ENCODE measurements at regions not wholly inside any gene's neighbourhood (a gene's known extent, or its start where the extent isn't known, plus 50 kb on each side); places are given as distances from the start of the nearest gene placed in this dataset.
"Not testable (repeated sequence)": the region's sequence is repeated elsewhere in the genome, so short reads cannot be mapped to it uniquely, and the experiment has no call there.

DNA sequence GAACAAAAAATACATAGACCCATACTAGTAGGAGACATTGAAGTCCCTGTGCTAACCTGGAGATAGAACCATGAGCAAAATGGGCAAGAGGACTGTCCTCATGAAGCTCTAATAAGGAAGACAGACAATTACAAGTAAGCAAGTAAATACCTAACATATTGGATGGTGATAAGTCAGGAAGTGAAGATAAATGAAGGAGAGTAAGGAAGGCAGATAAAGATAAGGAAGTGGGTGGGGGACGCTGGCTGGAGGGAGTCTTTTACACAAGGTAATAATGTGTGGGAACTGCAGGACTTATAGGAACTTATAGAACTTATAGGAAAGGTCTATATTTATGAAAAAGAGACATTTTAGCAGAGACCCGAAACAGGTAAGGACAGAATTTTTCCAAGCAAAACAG is 148.9 kb upstream of the ABI3BP start:
- Histone ChIP-seq H3K36me3 (ENCODE audit: control insufficient read depth in 4 of 4, insufficient read depth in 4 of 4, low read length in 3 of 4) (no peaks in the 10 kb centered on the region), H3K4me1 (ENCODE audit: control extremely low read depth in 1 of 4, control insufficient read depth in 4 of 4, insufficient read depth in 4 of 4, low read length in 3 of 4) (no peaks in the 10 kb centered on the region), H3K9me3 (ENCODE audit: control extremely low read depth in 1 of 5, control insufficient read depth in 4 of 5, insufficient read depth in 2 of 5, low read depth in 1 of 5, low read length in 4 of 5) (no peaks in the 10 kb centered on the region), H3K27me3 (replicated peaks in 2 of 5; ENCODE audit: control insufficient read depth in 4 of 5, insufficient read depth in 5 of 5, low read length in 4 of 5) (no peaks in the 10 kb centered on the region), H3K4me3 (ENCODE audit: control insufficient read depth in 1 of 7, extremely low read depth in 1 of 7, insufficient read depth in 4 of 7, low read depth in 2 of 7, low read length in 6 of 7) (no peak overlapping the region), H3K27ac (ENCODE audit: insufficient read depth in 1 of 2, low read depth in 1 of 2, low read length in 2 of 2, poor library complexity in 1 of 2, severe bottlenecking in 2 of 2) (no peak overlapping the region)
- WGBS (ENCODE audit: insufficient coverage): 88% methylated on average over 1 of the region's 2 CpGs
- ChIA-PET POLR2A (no interaction called here), CTCF (no interaction called here)
- no peak for DNase-seq

DNA sequence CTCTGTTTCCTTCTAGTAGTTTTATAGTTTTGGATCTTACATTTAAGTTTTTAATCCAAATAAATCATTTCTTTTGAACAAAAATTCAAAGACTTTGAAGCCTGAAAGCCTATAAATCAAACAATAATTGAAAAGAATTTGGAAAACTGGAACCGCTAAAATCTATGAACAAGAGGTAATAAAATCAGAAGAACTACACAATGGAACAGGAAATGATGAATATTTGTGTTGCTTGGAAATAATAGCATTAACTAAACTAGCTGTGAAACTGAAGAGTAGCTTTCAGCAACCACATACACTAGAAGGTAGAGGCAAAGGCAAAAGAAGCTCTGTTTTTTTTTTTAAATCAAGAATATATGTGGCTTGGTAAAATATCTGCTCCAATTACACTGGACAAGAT is 147.9 kb upstream of the ABI3BP start:
- no peaks in the 10 kb centered on the region for H3K4me1 ChIP-seq (ENCODE audit: control extremely low read depth in 1 of 4, control insufficient read depth in 4 of 4, insufficient read depth in 4 of 4, low read length in 3 of 4)
- 100% methylated on average over 1 of the region's 1 CpG for WGBS (ENCODE audit: insufficient coverage)
- H3K27ac ChIP-seq (ENCODE audit: insufficient read depth in 1 of 2, low read depth in 1 of 2, low read length in 2 of 2, poor library complexity in 1 of 2, severe bottlenecking in 2 of 2): no peak overlapping the region
- ChIA-PET POLR2A (interaction anchor here (0.6 kb wide), 1 partner anchor 73 kb away, joined by 4 read pairs; no protein-coding TSS in a partner anchor), CTCF (no interaction called here)
- no peak overlapping the region for H3K4me3 ChIP-seq (ENCODE audit: control insufficient read depth in 1 of 7, extremely low read depth in 1 of 7, insufficient read depth in 4 of 7, low read depth in 2 of 7, low read length in 6 of 7)
- no peaks in the 10 kb centered on the region for H3K36me3 ChIP-seq (ENCODE audit: control insufficient read depth in 4 of 4, insufficient read depth in 4 of 4, low read length in 3 of 4)
- H3K27me3 ChIP-seq (replicated peaks in 2 of 5; ENCODE audit: control insufficient read depth in 4 of 5, insufficient read depth in 5 of 5, low read length in 4 of 5): no peaks in the 10 kb centered on the region
- H3K9me3 ChIP-seq (ENCODE audit: control extremely low read depth in 1 of 5, control insufficient read depth in 4 of 5, insufficient read depth in 2 of 5, low read depth in 1 of 5, low read length in 4 of 5): no peaks in the 10 kb centered on the region
- DNase-seq: no peak

DNA sequence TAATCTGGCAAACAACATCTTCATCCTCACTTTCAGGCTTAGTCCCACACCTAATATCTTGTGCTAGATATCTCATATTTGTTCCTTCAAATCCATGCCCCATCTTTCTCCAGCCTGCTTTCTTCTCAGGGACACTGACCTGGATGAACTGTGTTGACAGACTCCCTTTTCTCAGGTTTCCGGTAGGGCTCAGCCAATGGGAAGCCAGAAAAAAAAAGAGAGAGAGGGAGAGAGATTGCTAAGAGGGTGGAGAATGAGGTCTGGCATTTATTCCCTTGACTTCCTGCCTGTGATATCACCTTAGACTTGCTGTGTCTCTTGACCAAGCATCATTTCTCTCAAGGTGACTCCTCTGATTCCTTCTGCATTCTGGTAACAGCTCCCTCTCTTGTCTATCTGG is 145.6 kb upstream of the ABI3BP start:
- POLR2A ChIA-PET: no interaction called here
- no CpG with 5 or more reads among the region's 1 CpG for WGBS (ENCODE audit: insufficient coverage)

DNA sequence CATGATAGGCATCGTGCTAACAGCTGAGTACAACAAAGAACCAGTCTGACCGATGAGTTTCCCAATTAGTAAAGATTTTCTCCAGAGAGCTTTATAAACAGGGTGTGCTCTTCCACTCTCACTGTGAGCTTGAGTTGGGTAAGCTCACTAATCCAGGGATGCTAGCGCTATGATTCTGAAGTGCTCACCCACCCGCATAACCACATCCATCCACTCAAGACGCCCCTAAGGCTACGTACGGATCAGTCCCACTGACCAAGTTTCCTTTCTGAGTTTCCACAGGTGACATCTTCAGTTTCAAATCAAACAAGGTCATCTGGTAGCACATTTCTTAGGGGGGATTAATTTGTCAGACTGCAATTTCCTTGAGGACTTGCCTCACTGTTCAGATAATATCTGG is 141.1 kb upstream of the ABI3BP start:
- H3K36me3 ChIP-seq (ENCODE audit: control insufficient read depth in 4 of 4, insufficient read depth in 4 of 4, low read length in 3 of 4): no peaks in the 10 kb centered on the region
- no peak overlapping the region for H3K4me3 ChIP-seq (ENCODE audit: control insufficient read depth in 1 of 7, extremely low read depth in 1 of 7, insufficient read depth in 4 of 7, low read depth in 2 of 7, low read length in 6 of 7)
- ChIA-PET POLR2A (no interaction called here), CTCF (interaction anchor here (1.0 kb wide), 1 partner anchor 11 kb away, joined by 3 read pairs; no protein-coding TSS in a partner anchor)
- H3K9me3 ChIP-seq (ENCODE audit: control extremely low read depth in 1 of 5, control insufficient read depth in 4 of 5, insufficient read depth in 2 of 5, low read depth in 1 of 5, low read length in 4 of 5): peaks cover 0 to 2% (median 1%) of the 10 kb centered on the region in 5 experiments
- no peaks in the 10 kb centered on the region for H3K4me1 ChIP-seq (ENCODE audit: control extremely low read depth in 1 of 4, control insufficient read depth in 4 of 4, insufficient read depth in 4 of 4, low read length in 3 of 4)
- no peaks in the 10 kb centered on the region for H3K27me3 ChIP-seq (replicated peaks in 2 of 5; ENCODE audit: control insufficient read depth in 4 of 5, insufficient read depth in 5 of 5, low read length in 4 of 5)
- DNase-seq: peak in 1 of 3 donors; percentile 9
- WGBS (ENCODE audit: insufficient coverage): 92% methylated on average over 2 of the region's 7 CpGs
- H3K27ac ChIP-seq (ENCODE audit: insufficient read depth in 1 of 2, low read depth in 1 of 2, low read length in 2 of 2, poor library complexity in 1 of 2, severe bottlenecking in 2 of 2): no peak overlapping the region

More for the DNA sequence above, 145.6 kb upstream of the ABI3BP start:
- no peaks in the 10 kb centered on the region for H3K9me3 ChIP-seq (ENCODE audit: control extremely low read depth in 1 of 5, control insufficient read depth in 4 of 5, insufficient read depth in 2 of 5, low read depth in 1 of 5, low read length in 4 of 5)
- no peaks in the 10 kb centered on the region for H3K27me3 ChIP-seq (replicated peaks in 2 of 5; ENCODE audit: control insufficient read depth in 4 of 5, insufficient read depth in 5 of 5, low read length in 4 of 5)
- DNase-seq: no peak
- no peaks in the 10 kb centered on the region for H3K4me1 ChIP-seq (ENCODE audit: control extremely low read depth in 1 of 4, control insufficient read depth in 4 of 4, insufficient read depth in 4 of 4, low read length in 3 of 4)
- H3K4me3 ChIP-seq (ENCODE audit: control insufficient read depth in 1 of 7, extremely low read depth in 1 of 7, insufficient read depth in 4 of 7, low read depth in 2 of 7, low read length in 6 of 7): no peak overlapping the region
- no peaks in the 10 kb centered on the region for H3K36me3 ChIP-seq (ENCODE audit: control insufficient read depth in 4 of 4, insufficient read depth in 4 of 4, low read length in 3 of 4)
- CTCF ChIA-PET: interaction anchor here (0.5 kb wide), 1 partner anchor 121 kb away, joined by 3 read pairs; no protein-coding TSS in a partner anchor
- no peak overlapping the region for H3K27ac ChIP-seq (ENCODE audit: insufficient read depth in 1 of 2, low read depth in 1 of 2, low read length in 2 of 2, poor library complexity in 1 of 2, severe bottlenecking in 2 of 2)

DNA sequence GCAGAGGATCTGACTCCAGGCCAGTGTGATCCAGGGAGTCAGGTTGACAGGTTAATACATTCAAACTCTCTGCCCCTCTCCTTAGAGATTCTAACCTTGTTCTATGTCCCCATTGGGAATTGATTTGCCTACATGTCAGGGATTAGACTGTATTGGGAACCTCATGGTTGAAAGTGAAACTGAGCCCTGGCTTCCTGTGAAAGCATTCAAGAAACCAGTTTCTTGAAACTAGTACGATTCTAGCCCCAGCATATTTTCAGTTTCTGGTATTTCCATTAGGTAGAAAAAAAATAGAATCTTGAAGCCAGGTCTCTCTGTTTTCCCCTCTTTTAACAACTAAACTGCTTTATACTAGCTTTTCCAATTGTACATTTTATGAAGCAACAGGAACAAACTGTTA is 140.4 kb upstream of the ABI3BP start:
- WGBS (ENCODE audit: insufficient coverage): no CpG with 5 or more reads among the region's 1 CpG
- H3K4me1 ChIP-seq (ENCODE audit: control extremely low read depth in 1 of 4, control insufficient read depth in 4 of 4, insufficient read depth in 4 of 4, low read length in 3 of 4): no peaks in the 10 kb centered on the region
- no peaks in the 10 kb centered on the region for H3K36me3 ChIP-seq (ENCODE audit: control insufficient read depth in 4 of 4, insufficient read depth in 4 of 4, low read length in 3 of 4)
- DNase-seq: peak in 1 of 3 donors; percentile 2
- ChIA-PET CTCF (interaction anchor here (1.0 kb wide), 1 partner anchor 10 kb away, joined by 3 read pairs; no protein-coding TSS in a partner anchor), POLR2A (no interaction called here)
- H3K27me3 ChIP-seq (replicated peaks in 2 of 5; ENCODE audit: control insufficient read depth in 4 of 5, insufficient read depth in 5 of 5, low read length in 4 of 5): no peaks in the 10 kb centered on the region
- H3K27ac ChIP-seq (ENCODE audit: insufficient read depth in 1 of 2, low read depth in 1 of 2, low read length in 2 of 2, poor library complexity in 1 of 2, severe bottlenecking in 2 of 2): no peak overlapping the region
- H3K4me3 ChIP-seq (ENCODE audit: control insufficient read depth in 1 of 7, extremely low read depth in 1 of 7, insufficient read depth in 4 of 7, low read depth in 2 of 7, low read length in 6 of 7): no peak overlapping the region
- H3K9me3 ChIP-seq (ENCODE audit: control extremely low read depth in 1 of 5, control insufficient read depth in 4 of 5, insufficient read depth in 2 of 5, low read depth in 1 of 5, low read length in 4 of 5): peaks cover 0 to 2% (median 1%) of the 10 kb centered on the region in 5 experiments

DNA sequence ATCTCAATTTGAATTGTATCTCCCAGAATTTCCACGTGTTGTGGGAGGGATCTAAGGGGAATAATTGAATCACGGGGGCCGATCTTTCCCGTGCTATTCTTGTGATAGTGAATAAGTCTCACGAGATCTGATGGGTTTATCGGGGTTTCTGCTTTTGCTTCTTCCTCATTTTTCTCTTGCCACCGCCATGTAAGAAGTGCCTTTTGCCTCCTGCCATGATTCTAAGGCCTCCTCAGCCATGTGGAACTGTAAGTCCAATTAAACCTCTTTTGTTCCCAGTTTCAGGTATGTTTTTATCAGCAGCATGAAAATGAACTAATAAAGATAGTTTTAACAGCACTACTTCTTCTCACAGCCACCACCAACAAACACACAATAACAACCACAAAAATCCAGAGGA is 140.0 kb upstream of the ABI3BP start:
- H3K9me3 ChIP-seq (ENCODE audit: control extremely low read depth in 1 of 5, control insufficient read depth in 4 of 5, insufficient read depth in 2 of 5, low read depth in 1 of 5, low read length in 4 of 5); POLR2A ChIA-PET; DNase-seq; H3K36me3 ChIP-seq (ENCODE audit: control insufficient read depth in 4 of 4, insufficient read depth in 4 of 4, low read length in 3 of 4); H3K27me3 ChIP-seq (replicated peaks in 2 of 5; ENCODE audit: control insufficient read depth in 4 of 5, insufficient read depth in 5 of 5, low read length in 4 of 5); H3K4me1 ChIP-seq (ENCODE audit: control extremely low read depth in 1 of 4, control insufficient read depth in 4 of 4, insufficient read depth in 4 of 4, low read length in 3 of 4); H3K4me3 ChIP-seq (ENCODE audit: control insufficient read depth in 1 of 7, extremely low read depth in 1 of 7, insufficient read depth in 4 of 7, low read depth in 2 of 7, low read length in 6 of 7); H3K27ac ChIP-seq (ENCODE audit: insufficient read depth in 1 of 2, low read depth in 1 of 2, low read length in 2 of 2, poor library complexity in 1 of 2, severe bottlenecking in 2 of 2): not testable (repeated sequence)
- 97% methylated on average over 6 of the region's 7 CpGs for WGBS (ENCODE audit: insufficient coverage)
- CTCF ChIA-PET: interaction anchor here (1.0 kb wide), 1 partner anchor 10 kb away, joined by 3 read pairs; no protein-coding TSS in a partner anchor

DNA sequence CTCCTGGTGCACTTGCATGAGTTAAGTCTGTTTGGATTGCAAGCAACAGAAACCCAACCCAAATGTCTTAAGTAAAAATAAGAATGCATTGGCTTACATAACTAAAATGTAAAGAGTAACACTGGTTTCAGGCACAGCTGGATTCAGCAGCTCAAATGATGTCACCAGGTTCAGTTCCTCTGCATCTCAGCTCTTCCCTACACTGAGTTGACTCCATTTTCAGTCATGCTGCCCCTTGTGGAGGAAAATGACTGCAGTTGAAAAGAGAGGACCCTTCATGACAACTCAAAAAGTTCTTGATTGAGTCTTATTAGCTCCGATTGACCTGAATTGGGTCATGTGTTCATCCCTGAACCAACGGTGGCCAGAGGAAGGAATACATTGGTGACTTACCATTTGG is 138.5 kb upstream of the ABI3BP start:
- Histone ChIP-seq H3K4me3 (ENCODE audit: control insufficient read depth in 1 of 7, extremely low read depth in 1 of 7, insufficient read depth in 4 of 7, low read depth in 2 of 7, low read length in 6 of 7) (no peak overlapping the region), H3K9me3 (ENCODE audit: control extremely low read depth in 1 of 5, control insufficient read depth in 4 of 5, insufficient read depth in 2 of 5, low read depth in 1 of 5, low read length in 4 of 5) (peaks cover 0 to 2% (median 1%) of the 10 kb centered on the region in 5 experiments), H3K36me3 (ENCODE audit: control insufficient read depth in 4 of 4, insufficient read depth in 4 of 4, low read length in 3 of 4) (no peaks in the 10 kb centered on the region), H3K27ac (ENCODE audit: insufficient read depth in 1 of 2, low read depth in 1 of 2, low read length in 2 of 2, poor library complexity in 1 of 2, severe bottlenecking in 2 of 2) (no peak overlapping the region), H3K27me3 (replicated peaks in 2 of 5; ENCODE audit: control insufficient read depth in 4 of 5, insufficient read depth in 5 of 5, low read length in 4 of 5) (no peaks in the 10 kb centered on the region), H3K4me1 (ENCODE audit: control extremely low read depth in 1 of 4, control insufficient read depth in 4 of 4, insufficient read depth in 4 of 4, low read length in 3 of 4) (no peaks in the 10 kb centered on the region)
- WGBS (ENCODE audit: insufficient coverage): 100% methylated on average over 2 of the region's 2 CpGs
- no peak for DNase-seq
- ChIA-PET CTCF (no interaction called here), POLR2A (no interaction called here)
